HT-29 (cell line): ENCODE measurements at regions not wholly inside any gene's neighbourhood (a gene's known extent, or its start where the extent isn't known, plus 50 kb on each side); places are given as distances from the start of the nearest gene placed in this dataset.
A peak's percentile ranks its signal among the peaks of the same experiment; 100 is the strongest.

ENCODE experiments used
- DNase-seq: peaks from one replicate; pipeline ENCODE4 v3.0.0-alpha.2; 2015; ENCODE audit warnings: low spot score

DNA sequence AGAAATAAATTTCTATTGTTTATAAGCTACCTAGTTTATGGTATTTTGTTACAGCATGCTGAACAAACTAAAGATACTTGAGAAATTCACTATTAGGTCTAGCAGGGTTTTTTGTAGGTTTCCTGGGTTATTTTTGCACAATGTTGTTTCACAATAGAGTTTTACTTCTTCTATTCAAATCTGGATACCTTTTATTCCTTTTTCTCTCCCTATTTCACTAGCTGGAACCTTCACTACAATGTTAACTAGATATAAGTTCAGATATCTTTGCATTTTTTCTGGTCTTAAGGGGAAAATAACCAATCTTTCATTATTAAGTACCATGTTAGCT is 237.7 kb upstream of the CITED2 start:
- no peak for DNase-seq

DNA sequence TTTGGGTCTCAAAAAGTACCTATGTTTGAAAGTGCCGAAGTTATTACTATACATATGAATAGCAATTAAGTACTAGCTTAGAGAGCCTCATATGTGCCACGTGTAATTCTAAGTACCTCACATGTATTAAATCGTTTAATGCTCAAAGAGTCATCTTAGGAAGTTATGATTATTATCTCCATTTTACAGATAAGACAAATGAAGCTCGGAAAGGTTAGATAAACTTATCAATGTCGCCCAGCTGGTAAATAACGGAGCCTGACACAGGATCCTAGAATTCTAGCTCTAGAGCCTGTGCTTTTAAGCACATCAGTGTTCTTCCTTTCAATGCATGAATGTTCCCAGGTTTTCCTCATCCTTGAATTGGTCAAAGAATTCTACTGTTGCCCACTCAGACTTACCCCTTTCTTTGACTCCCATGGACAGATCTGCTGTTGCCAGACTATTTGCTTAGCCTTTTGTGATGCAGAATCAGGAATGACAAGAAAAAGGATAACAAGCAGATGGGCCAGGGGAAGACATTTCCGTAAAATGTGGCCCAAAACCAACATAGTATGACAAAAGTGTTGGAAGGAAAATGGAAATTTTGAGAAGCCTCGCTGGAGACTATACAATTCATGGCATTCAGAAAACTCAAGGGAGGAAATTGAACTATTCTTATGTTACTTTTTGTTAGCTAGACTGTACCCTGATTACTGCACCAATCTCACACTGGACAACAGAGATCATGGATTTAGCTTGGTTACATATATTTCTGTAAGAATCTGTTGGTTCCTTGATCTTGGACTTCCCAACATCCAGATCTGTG is 237.1 kb upstream of the CITED2 start:
- no peak for DNase-seq

DNA sequence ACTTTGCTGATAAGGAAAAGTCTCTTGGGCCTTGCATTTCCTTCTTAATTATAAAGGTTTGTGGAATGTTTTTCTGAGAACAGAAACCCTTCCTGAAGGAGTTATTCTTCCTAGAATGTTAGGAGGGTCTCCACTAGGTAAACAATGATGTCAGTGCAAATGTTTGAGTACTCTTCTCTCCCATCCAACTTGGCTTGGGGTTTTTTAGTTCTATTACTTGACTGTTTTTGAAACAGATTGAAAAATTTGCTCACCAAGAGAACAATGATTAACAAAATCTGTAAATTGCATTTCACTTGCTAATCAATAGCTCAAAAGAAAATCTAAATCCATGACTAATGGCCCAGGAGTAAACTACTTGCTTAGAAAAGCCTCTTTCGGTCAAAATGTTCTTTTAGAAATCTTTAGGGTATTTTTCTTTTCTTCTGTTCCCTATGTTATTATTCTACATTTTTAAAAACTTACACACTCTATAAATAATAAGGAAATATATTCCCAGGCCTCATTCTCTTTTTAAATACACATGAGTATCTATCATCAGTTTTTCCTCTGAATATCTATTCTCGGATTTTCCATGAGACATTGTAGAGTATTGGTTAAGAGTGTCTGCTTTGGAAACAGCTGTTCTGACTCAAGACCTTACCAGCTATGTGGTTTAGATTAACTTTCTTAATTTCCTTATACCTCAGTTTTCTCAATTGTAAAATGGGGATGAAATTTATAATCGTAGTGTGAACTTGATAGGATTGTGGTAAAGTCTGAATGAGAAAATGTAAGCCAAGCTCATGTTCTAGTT is 234.2 kb upstream of the CITED2 start:
- no peak for DNase-seq

- DNase-seq = no peak
Measured at GRCh38 chr6:139605350-139605749, 230.9 kb upstream of the CITED2 start.

GRCh38 chr6:139603581-139603980 is 229.1 kb upstream of the CITED2 start:
- no peak for DNase-seq

- no peak for DNase-seq
Measured at GRCh38 chr6:139602577-139602976, 228.1 kb upstream of the CITED2 start.

- DNase-seq = no peak
Measured at GRCh38 chr6:139600919-139601475, 226.5 kb upstream of the CITED2 start.

DNA sequence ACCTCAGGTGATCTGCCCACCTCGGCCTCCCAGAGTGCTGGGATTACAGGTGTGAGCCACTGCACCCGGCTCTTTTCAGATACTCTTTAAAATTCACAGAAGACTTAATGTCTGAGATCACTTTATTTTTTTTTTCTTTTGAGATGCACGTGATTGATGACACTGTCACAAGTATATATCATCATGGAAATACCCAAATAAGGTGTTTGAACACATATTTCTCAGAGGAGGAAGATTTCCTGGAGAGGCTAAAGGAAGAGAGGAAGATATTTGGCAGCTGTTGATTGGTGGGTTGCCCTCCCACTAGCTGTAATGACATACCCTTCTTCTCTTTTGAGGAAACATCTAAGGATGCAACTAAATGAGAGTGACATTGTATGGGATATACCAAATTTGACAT is 225.9 kb upstream of the CITED2 start:
- no peak for DNase-seq

- peak; percentile 68 for DNase-seq
Measured at GRCh38 chr6:139597771-139598755, 223.6 kb upstream of the CITED2 start.

DNA sequence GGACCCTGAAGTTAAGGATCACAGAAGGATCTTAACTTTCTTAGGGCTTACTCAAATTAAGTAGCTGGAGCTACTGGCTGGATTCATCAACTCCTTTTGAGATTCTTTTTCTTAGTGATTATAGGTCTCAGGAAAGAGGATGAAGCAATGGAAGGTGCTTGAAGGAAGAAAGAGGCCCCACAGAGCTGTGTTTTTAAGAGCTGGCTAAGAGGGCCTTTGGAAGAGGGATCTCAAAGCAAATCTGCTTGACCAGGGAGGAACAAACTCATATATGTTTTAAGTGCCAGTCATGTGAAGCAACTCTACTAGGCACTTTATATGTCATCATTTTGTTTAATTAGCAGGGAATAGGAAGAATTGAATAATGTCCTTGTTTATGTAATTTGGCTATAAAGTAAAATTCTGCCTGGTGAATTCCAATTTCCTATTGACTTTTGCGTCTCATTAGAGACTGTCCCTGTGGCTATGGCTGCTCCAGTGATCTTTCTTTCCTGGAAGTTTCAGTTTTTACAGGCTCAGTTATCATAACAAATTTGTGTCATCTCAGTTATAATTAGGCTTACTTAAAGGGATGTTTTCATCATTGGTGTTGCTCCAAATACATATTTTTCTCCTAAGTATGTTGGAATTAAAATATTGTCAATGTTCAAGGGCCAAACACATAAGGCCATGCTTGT is 222.8 kb upstream of the CITED2 start:
- DNase-seq = peak; percentile 14

GRCh38 chr6:139595183-139595582 is 220.7 kb upstream of the CITED2 start:
- DNase-seq = peak; percentile 57

- peak; percentile 57 for DNase-seq
Measured at GRCh38 chr6:139594333-139594965, 220.0 kb upstream of the CITED2 start.

DNA sequence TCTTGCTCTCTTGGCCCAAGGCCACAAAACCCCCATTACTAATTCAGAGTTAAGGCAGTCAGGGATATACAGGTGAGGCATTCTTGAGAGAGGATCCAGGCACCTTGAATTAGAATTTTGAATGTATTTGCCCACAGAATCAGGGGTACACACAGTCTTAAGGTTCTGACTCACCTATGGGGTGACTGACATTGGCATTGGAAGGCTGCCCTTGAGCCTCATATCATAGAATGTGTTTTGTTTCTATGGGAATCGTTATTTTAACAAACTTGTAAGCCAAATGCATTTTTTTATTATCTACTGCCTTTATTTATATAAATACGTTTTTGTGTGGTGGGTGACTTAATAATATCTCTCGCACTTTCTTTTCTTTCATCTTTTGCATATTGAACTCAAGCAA is 218.6 kb upstream of the CITED2 start:
- DNase-seq = no peak

DNA sequence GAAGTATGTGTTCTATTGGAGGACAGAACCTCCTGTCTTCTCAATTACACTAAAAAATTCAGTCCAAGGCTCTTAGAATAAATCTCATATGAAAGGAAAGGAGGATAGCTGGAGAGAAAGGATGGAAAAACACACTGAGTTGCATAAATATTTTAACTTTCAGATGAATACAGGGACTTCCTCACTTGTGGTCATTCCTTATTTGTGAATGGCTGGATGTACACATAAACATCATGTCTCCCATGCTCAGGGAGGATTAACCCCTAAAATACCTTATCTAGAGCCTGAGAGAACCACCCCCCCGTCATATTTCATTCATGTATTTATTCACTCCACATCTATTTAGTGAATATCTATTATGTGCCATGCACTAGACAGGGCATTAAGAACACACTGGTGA is 217.6 kb upstream of the CITED2 start:
- no peak for DNase-seq

- no peak for DNase-seq
Measured at GRCh38 chr6:139591075-139591865, 216.8 kb upstream of the CITED2 start.

DNA sequence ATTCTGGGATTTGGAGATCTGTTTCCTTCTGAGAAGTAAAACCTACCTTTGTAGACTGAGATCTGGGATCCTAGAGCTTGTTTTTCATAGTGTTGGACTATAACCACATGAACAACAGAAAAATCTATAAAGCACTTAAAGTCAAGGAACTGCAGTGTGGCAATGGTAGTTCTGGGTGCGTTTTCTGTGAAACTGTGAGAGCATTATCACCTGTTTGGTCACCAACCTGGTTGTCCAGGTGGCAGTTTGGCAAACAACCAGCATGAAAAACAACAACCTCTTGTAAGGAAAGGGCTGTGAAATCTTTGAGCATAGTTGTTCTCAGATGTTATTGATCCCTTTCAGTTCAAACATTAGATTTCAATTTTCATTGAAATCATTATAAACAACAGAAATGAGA is 215.8 kb upstream of the CITED2 start:
- DNase-seq = peak; percentile 61

- DNase-seq = peak; percentile 73
Measured at GRCh38 chr6:139588734-139589593, 214.5 kb upstream of the CITED2 start.

DNA sequence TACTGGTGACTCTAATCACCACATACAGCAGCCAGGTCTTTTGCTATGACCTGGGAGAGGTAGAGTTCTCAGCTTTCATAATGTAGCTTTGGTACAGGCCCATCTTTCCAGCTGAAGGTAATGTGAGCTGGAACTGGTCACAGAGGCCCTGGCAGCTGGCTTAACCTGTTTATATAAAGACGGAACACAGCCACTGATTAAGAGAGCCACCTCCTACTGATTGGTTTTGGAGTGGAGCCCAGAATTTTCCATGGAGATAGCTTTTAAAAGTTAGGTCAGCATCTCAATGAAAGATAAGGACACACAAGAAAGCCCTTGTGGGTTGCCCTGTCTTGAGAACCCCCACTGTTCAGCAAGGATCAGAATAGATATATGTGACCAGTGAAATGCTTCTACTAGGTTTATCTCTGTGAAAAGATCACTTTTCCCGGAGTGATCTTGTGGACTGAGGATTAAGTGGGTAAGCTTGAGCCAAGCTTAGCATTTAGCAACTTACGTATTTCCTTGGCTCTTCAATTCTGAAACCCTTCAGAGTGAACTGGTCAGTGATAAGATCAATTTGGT is 213.7 kb upstream of the CITED2 start:
- DNase-seq = peak; percentile 94
